ENCODE measurements at regions not wholly inside any gene's neighbourhood (a gene's known extent, or its start where the extent isn't known, plus 50 kb on each side); places are given as distances from the start of the nearest gene placed in this dataset.
"Not testable (repeated sequence)": the region's sequence is repeated elsewhere in the genome, so short reads cannot be mapped to it uniquely, and the experiment has no call there.

GRCh38 chr7:140283472-140283871 is 106.7 kb upstream of the KDM7A start:
- Mint-ChIP-seq H3K4me3 (no peak overlapping the region), H3K27me3 (ENCODE audit: low read depth) (peaks cover 7% of the 10 kb centered on the region), H3K27ac (no peak overlapping the region), H3K36me3 (ENCODE audit: low read depth) (no peaks in the 10 kb centered on the region), H3K9me3 (no peaks in the 10 kb centered on the region), H3K4me1 (ENCODE audit: low read depth) (peaks cover 2% of the 10 kb centered on the region)

- Mint-ChIP-seq H3K9me3 (no peaks in the 10 kb centered on the region), H3K27ac (no peak overlapping the region), H3K27me3 (ENCODE audit: low read depth) (peaks cover 7% of the 10 kb centered on the region), H3K36me3 (ENCODE audit: low read depth) (no peaks in the 10 kb centered on the region), H3K4me3 (no peak overlapping the region), H3K4me1 (ENCODE audit: low read depth) (peaks cover 2% of the 10 kb centered on the region)
Observed at GRCh38 chr7:140281960-140282359, 105.2 kb upstream of the KDM7A start.

DNA sequence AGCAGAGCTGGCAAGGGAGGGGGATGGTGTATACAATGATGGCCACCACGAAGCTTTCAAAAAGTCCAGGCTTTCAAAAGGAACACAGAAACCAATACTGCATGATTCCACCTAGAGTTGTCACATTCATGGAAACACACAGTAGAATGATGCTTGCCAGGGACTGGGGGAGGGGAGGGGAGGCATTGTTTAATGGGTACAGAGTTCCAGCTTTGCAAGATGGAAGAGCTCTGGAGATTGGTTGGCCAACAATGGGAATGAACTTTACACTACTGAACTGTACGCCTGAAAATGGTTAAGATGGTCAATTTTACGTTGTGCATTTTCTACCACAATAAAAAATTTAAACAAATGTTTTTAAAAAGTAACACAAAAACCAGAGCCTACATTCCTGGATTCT is 104.5 kb upstream of the KDM7A start:
- no peaks in the 10 kb centered on the region for H3K36me3 Mint-ChIP-seq (ENCODE audit: low read depth)
- peaks cover 7% of the 10 kb centered on the region for H3K27me3 Mint-ChIP-seq (ENCODE audit: low read depth)
- H3K27ac Mint-ChIP-seq: no peak overlapping the region
- H3K9me3 Mint-ChIP-seq: no peaks in the 10 kb centered on the region
- H3K4me1 Mint-ChIP-seq (ENCODE audit: low read depth): peaks cover 2% of the 10 kb centered on the region
- no peak overlapping the region for H3K4me3 Mint-ChIP-seq

DNA sequence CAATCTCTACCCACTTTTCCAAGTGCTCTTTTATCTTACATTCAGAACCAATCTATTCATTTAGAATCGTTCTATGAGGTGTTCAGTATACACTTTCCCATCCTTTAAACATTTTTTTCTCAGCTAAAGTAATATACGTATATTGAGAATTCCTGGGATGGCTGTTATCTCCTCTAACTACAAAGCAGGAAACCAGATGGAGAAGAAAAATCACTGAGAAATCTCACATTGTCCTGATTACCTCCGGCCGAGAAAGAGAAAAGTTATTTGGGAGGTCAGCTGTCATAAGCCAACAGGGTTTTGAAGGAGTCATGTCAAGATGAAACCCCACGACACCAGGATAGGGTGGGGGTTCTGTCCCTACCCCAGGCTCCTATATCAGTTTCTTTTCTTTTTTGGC is 99.2 kb upstream of the KDM7A start:
- Mint-ChIP-seq H3K4me1 (ENCODE audit: low read depth) (peaks cover 2% of the 10 kb centered on the region), H3K36me3 (ENCODE audit: low read depth) (no peaks in the 10 kb centered on the region), H3K4me3 (no peak overlapping the region), H3K27ac (no peak overlapping the region), H3K27me3 (ENCODE audit: low read depth) (peaks cover 12% of the 10 kb centered on the region), H3K9me3 (no peaks in the 10 kb centered on the region)

GRCh38 chr7:140275069-140275965 is 98.5 kb upstream of the KDM7A start:
- no peaks in the 10 kb centered on the region for H3K4me1 Mint-ChIP-seq (ENCODE audit: low read depth)
- peaks cover 5% of the 10 kb centered on the region for H3K27me3 Mint-ChIP-seq (ENCODE audit: low read depth)
- no peaks in the 10 kb centered on the region for H3K9me3 Mint-ChIP-seq
- no peaks in the 10 kb centered on the region for H3K36me3 Mint-ChIP-seq (ENCODE audit: low read depth)
- no peak overlapping the region for H3K4me3 Mint-ChIP-seq
- H3K27ac Mint-ChIP-seq: no peak overlapping the region

- peaks cover 7% of the 10 kb centered on the region for H3K4me1 Mint-ChIP-seq (ENCODE audit: low read depth)
- no peaks in the 10 kb centered on the region for H3K9me3 Mint-ChIP-seq
- no peak overlapping the region for H3K4me3 Mint-ChIP-seq
- H3K27ac Mint-ChIP-seq: no peak overlapping the region
- H3K27me3 Mint-ChIP-seq (ENCODE audit: low read depth): peaks cover 5% of the 10 kb centered on the region
- H3K36me3 Mint-ChIP-seq (ENCODE audit: low read depth): peaks cover 4% of the 10 kb centered on the region
Observed at GRCh38 chr7:140273417-140273816, 96.6 kb upstream of the KDM7A start.

- H3K4me3 Mint-ChIP-seq; H3K27me3 Mint-ChIP-seq (ENCODE audit: low read depth); H3K27ac Mint-ChIP-seq; H3K36me3 Mint-ChIP-seq (ENCODE audit: low read depth); H3K9me3 Mint-ChIP-seq: not testable (repeated sequence)
- peaks cover 14% of the 10 kb centered on the region for H3K4me1 Mint-ChIP-seq (ENCODE audit: low read depth)
Observed at GRCh38 chr7:140271643-140271968, 94.8 kb upstream of the KDM7A start.

DNA sequence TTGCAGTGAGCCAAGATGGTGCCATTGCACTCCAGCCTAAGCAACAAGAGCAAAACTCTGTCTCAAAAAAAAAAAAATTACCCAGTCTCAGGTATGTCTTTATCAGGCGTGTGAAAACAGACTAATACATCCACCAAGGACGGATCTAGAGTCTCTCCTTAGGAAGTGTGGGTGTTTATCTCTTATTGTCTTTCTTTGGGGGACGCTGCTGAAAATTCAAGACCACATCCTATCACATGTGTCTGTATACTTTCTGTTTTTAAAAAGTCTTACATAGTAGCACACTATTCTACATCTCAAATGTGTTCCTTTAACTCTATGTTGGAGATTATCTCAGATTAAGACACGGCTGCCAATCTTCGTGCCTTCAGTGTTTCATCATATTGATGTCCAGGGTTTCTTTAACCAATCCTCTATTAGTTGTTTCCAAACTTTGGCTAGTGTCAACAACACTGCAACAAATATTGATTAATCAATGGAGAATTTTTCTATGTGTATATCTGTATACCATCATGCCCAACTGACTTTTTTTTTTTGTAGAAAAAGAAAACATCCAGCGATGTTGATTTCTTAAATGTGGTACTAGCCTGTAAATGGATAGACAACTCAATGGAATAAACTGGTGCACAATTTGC is 92.3 kb upstream of the KDM7A start:
- Mint-ChIP-seq H3K27me3 (ENCODE audit: low read depth) (no peaks in the 10 kb centered on the region), H3K4me3 (no peak overlapping the region), H3K9me3 (no peaks in the 10 kb centered on the region), H3K4me1 (ENCODE audit: low read depth) (peaks cover 23% of the 10 kb centered on the region), H3K27ac (peak overlapping the region; percentile 29), H3K36me3 (ENCODE audit: low read depth) (peaks cover 6% of the 10 kb centered on the region)

- Mint-ChIP-seq H3K27ac (no peak overlapping the region), H3K4me3 (peak overlapping the region; percentile 35), H3K27me3 (ENCODE audit: low read depth) (no peaks in the 10 kb centered on the region), H3K36me3 (ENCODE audit: low read depth) (peaks cover 6% of the 10 kb centered on the region), H3K9me3 (no peaks in the 10 kb centered on the region), H3K4me1 (ENCODE audit: low read depth) (peaks cover 36% of the 10 kb centered on the region)
Observed at GRCh38 chr7:140267381-140268226, 90.8 kb upstream of the KDM7A start.

DNA sequence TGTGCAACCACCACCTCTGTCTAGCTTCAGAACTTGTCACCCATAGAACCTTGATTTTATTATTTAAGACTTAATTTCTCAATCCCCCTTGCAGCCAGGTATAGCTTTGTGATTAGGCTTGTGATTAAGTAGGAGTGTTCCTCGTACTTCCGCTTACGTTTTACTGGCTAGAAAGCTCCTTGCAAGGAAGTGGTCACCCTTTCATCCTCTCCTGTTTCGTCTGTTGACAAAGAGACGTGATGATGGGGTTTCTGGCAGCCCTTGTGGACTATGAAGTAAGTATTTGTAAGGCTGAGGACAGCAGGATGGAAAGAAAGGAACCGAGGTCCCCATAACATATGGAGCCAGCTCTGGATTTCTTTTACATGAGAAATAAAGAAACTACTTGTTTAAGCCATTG is 86.5 kb upstream of the KDM7A start:
- peaks cover 4% of the 10 kb centered on the region for H3K36me3 Mint-ChIP-seq (ENCODE audit: low read depth)
- H3K4me3 Mint-ChIP-seq: peak overlapping the region; percentile 52
- H3K9me3 Mint-ChIP-seq: no peaks in the 10 kb centered on the region
- H3K4me1 Mint-ChIP-seq (ENCODE audit: low read depth): peaks cover 57% of the 10 kb centered on the region
- peak overlapping the region; percentile 89 for H3K27ac Mint-ChIP-seq
- peaks cover under 1% of the 10 kb centered on the region for H3K27me3 Mint-ChIP-seq (ENCODE audit: low read depth)

GRCh38 chr7:140262242-140262903 is 85.6 kb upstream of the KDM7A start:
- peaks cover 54% of the 10 kb centered on the region for H3K4me1 Mint-ChIP-seq (ENCODE audit: low read depth)

GRCh38 chr7:140261522-140261921 is 84.7 kb upstream of the KDM7A start:
- peaks cover 8% of the 10 kb centered on the region for H3K9me3 Mint-ChIP-seq
- peaks cover 4% of the 10 kb centered on the region for H3K27me3 Mint-ChIP-seq (ENCODE audit: low read depth)
- peaks cover 5% of the 10 kb centered on the region for H3K36me3 Mint-ChIP-seq (ENCODE audit: low read depth)
- peaks cover 49% of the 10 kb centered on the region for H3K4me1 Mint-ChIP-seq (ENCODE audit: low read depth)
- peak overlapping the region; percentile 38 for H3K27ac Mint-ChIP-seq
- H3K4me3 Mint-ChIP-seq: no peak overlapping the region

More at GRCh38 chr7:140262242-140262903, 85.6 kb upstream of the KDM7A start:
- Mint-ChIP-seq H3K4me3 (peak overlapping the region; percentile 73), H3K36me3 (ENCODE audit: low read depth) (peaks cover 4% of the 10 kb centered on the region), H3K27me3 (ENCODE audit: low read depth) (peaks cover 4% of the 10 kb centered on the region), H3K27ac (peak overlapping the region; percentile 95), H3K9me3 (peaks cover 2% of the 10 kb centered on the region)

GRCh38 chr7:140261105-140261486 is 84.3 kb upstream of the KDM7A start:
- Mint-ChIP-seq H3K4me1 (ENCODE audit: low read depth) (peaks cover 48% of the 10 kb centered on the region), H3K27ac (no peak overlapping the region), H3K9me3 (peaks cover 8% of the 10 kb centered on the region), H3K36me3 (ENCODE audit: low read depth) (peaks cover 5% of the 10 kb centered on the region), H3K27me3 (ENCODE audit: low read depth) (peaks cover 4% of the 10 kb centered on the region), H3K4me3 (no peak overlapping the region)
